NB4 (cell line): ENCODE measurements at regions not wholly inside any gene's neighbourhood (a gene's known extent, or its start where the extent isn't known, plus 50 kb on each side); places are given as distances from the start of the nearest gene placed in this dataset.

Experiments used
- DNase-seq: peaks from one replicate; pipeline ENCODE4 v3.0.0; 2010; ENCODE audit warnings: low read depth
- H3K4me3 ChIP-seq: one replicate; pipeline ENCODE4 v1.5.1; 2011; ENCODE audit warnings: mild to moderate bottlenecking, low read depth, low read length, moderate library complexity
- CTCF ChIP-seq: IDR thresholded peaks from one replicate; pipeline ENCODE4 v1.5.1; 2012; ENCODE audit warnings: low read depth, low read length
- MAX ChIP-seq: IDR thresholded peaks from 2 replicates; pipeline ENCODE4 v1.6.1; 2011; ENCODE audit warnings: low read depth, low read length
- MYC ChIP-seq: IDR thresholded peaks from 2 replicates; pipeline ENCODE4 v1.6.1; 2011; ENCODE audit warnings: low read depth, low read length
- POLR2A ChIP-seq: IDR thresholded peaks from 2 replicates; pipeline ENCODE4 v1.6.1; 2011; ENCODE audit warnings: mild to moderate bottlenecking; ENCODE audit not compliant: insufficient read length; ENCODE audit errors: extremely low read depth

GRCh38 chr18:28523758-28524475, 347.0 kb upstream of the CDH2 start:
- no peak for DNase-seq
- no peak for TF ChIP-seq MYC
- TF ChIP-seq POLR2A: no peak
- no peak for TF ChIP-seq MAX
- no peak for TF ChIP-seq CTCF
- no peak overlapping the region for H3K4me3 ChIP-seq

DNA sequence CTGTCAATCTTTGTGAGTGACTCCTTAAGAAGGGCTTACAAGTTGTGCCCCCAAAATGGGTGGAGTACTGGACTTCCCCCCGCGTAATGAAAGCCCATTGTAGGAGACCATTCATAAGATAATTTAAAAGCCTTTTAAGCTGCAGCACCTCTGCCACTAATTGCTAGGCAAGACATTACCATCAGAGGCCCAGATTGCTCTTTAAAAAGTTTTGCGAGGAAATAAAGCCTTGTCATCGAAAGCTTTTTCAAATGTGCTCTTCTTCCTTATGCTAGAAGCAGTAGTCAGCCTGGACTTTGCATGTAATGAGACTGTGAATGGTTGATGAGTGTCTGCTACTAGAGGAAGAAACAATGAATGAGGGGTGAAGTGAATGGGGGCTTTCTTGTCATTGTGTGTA, 345.3 kb upstream of the CDH2 start:
- TF ChIP-seq MAX (no peak), POLR2A (no peak), MYC (no peak), CTCF (no peak)
- no peak for DNase-seq
- H3K4me3 ChIP-seq: no peak overlapping the region

GRCh38 chr18:28519997-28520396, 343.1 kb upstream of the CDH2 start:
- no peak for DNase-seq
- TF ChIP-seq MAX (no peak), POLR2A (no peak), CTCF (no peak), MYC (no peak)

DNA sequence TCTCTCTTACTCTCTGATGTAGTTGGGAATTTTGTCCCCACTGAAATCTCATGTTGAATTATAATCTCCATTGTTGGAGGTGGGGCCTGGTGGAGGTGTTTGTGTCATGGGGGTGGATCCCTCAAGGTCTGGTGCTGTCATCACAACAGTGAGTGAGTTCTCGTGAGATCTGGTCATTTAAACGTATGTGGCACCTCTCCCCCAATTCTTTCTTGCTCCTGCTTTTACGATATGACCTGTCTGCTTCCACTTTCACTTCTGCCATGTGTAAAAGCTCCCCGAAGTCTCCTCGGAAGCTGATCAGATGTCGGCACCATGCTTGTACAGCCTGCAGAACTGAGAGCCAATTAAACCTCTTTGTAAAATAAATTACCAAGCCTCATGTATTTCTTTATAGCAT, 337.8 kb upstream of the CDH2 start:
- no peak for DNase-seq
- no peak for TF ChIP-seq POLR2A
- TF ChIP-seq MYC: no peak
- TF ChIP-seq MAX: no peak
- no peak for TF ChIP-seq CTCF

More at GRCh38 chr18:28519997-28520396, 343.1 kb upstream of the CDH2 start:
- H3K4me3 ChIP-seq: no peak overlapping the region

GRCh38 chr18:28512357-28512756, 335.4 kb upstream of the CDH2 start:
- TF ChIP-seq MYC: no peak
- TF ChIP-seq CTCF: no peak
- TF ChIP-seq MAX: no peak
- TF ChIP-seq POLR2A: no peak
- no peak for DNase-seq
- H3K4me3 ChIP-seq: no peak overlapping the region

More for the DNA sequence above, 337.8 kb upstream of the CDH2 start:
- no peak overlapping the region for H3K4me3 ChIP-seq
